Keratinocyte (primary cell): ENCODE measurements at regions not wholly inside any gene's neighbourhood (a gene's known extent, or its start where the extent isn't known, plus 50 kb on each side); places are given as distances from the start of the nearest gene placed in this dataset.

Experiments used
- DNase-seq: peaks from one replicate; pipeline ENCODE4 v3.0.0-alpha.2; 2011; ENCODE audit warnings: low read depth, missing footprints, low spot score
- FAIRE-seq: peaks from 2 replicates; lab custom pipeline; 2011; peaks lifted over from hg19 to GRCh38; lab: Jason Lieb, UNC
- H2AFZ ChIP-seq: 2 replicates; pipeline ENCODE4 v1.6.0; 2012; ENCODE audit warnings: low read length, control low read depth, inconsistent platforms; ENCODE audit not compliant: control insufficient read depth
- H3K27ac ChIP-seq: 2 replicates; pipeline ENCODE4 v1.5.1; 2011; ENCODE audit warnings: low read length; ENCODE audit not compliant: control insufficient read depth, insufficient read depth
- H3K27me3 ChIP-seq: 3 replicates; pipeline ENCODE4 v1.6.0; 2011; ENCODE audit warnings: low read length; ENCODE audit not compliant: control insufficient read depth, insufficient read depth; ENCODE audit errors: extremely low read depth
- H3K36me3 ChIP-seq, 2 experiments: 2 replicates in 1 of 2; 3 replicates in 1 of 2; pipeline ENCODE4 v1.5.1; 2011; ENCODE audit warnings: low read length in 2 of 2, mild to moderate bottlenecking in 1 of 2; ENCODE audit not compliant: control insufficient read depth in 2 of 2, insufficient read depth in 2 of 2; ENCODE audit errors: extremely low read depth in 1 of 2
- H3K4me1 ChIP-seq: 3 replicates; pipeline ENCODE4 v1.5.1; 2011; ENCODE audit warnings: low read length; ENCODE audit not compliant: control insufficient read depth, insufficient read depth; ENCODE audit errors: extremely low read depth
- H3K4me2 ChIP-seq: 3 replicates; pipeline ENCODE4 v1.6.0; 2011; ENCODE audit warnings: low read depth, low read length; ENCODE audit not compliant: control insufficient read depth, insufficient read depth; ENCODE audit errors: extremely low read depth
- H3K4me3 ChIP-seq, 3 experiments: fragments of 200-600 bp in 1 of 3; sonication (generic) in 1 of 3; 2 replicates in 2 of 3; 3 replicates in 1 of 3; pipeline ENCODE4 v1.5.1; 2011 to 2016; ENCODE audit warnings: low read length in 3 of 3, mild to moderate bottlenecking in 3 of 3, control low read depth in 2 of 3, inconsistent platforms in 1 of 3, low read depth in 1 of 3, mixed read lengths in 1 of 3, mixed run types in 1 of 3, moderate library complexity in 1 of 3; ENCODE audit not compliant: control insufficient read depth in 2 of 3, insufficient read depth in 2 of 3; ENCODE audit errors: extremely low read depth in 1 of 3
- H3K79me2 ChIP-seq: 2 replicates; pipeline ENCODE4 v1.6.0; 2012; ENCODE audit warnings: low read length; ENCODE audit not compliant: control insufficient read depth, insufficient read depth
- H3K9ac ChIP-seq: 3 replicates; pipeline ENCODE4 v1.6.0; 2011; ENCODE audit warnings: low read length; ENCODE audit not compliant: control insufficient read depth, insufficient read depth; ENCODE audit errors: extremely low read depth
- H3K9me1 ChIP-seq: 3 replicates; pipeline ENCODE4 v1.6.0; 2011; ENCODE audit warnings: low read length; ENCODE audit not compliant: control insufficient read depth, insufficient read depth; ENCODE audit errors: extremely low read depth
- H3K9me3 ChIP-seq: 2 replicates; pipeline ENCODE4 v1.5.1; 2012; ENCODE audit warnings: low read depth, low read length; ENCODE audit not compliant: control insufficient read depth
- H4K20me1 ChIP-seq: 3 replicates; pipeline ENCODE4 v1.6.0; 2011; ENCODE audit warnings: low read length; ENCODE audit not compliant: control insufficient read depth, insufficient read depth; ENCODE audit errors: extremely low read depth
- EZH2 ChIP-seq: IDR thresholded peaks from one replicate; pipeline ENCODE4 v1.6.1; 2012; ENCODE audit warnings: inconsistent platforms, mild to moderate bottlenecking, low read length, moderate library complexity
- dilution Hi-C: fragments of 300-500 bp; cut with MboI; formaldehyde crosslinking; loops from one replicate; pipeline ENCODE4 v1.7.0; 2020; ENCODE audit warnings: low sequenced_read_pairs; ENCODE audit not compliant: extremely low pct_ligation_motif_present
- TF ChIP-seq, protein P1 (sequence below), 3 experiments: IDR thresholded peaks in 1 of 3; conservative IDR thresholded peaks in 1 of 3; optimal IDR thresholded peaks in 1 of 3; 2 replicates in 2 of 3; 3 replicates in 1 of 3; pipeline versions ENCODE3 to v1.5.1; 2011; ENCODE audit warnings: low read length in 3 of 3, mild to moderate bottlenecking in 3 of 3, moderate library complexity in 2 of 3, control low read depth in 1 of 3, inconsistent platforms in 1 of 3; ENCODE audit not compliant: insufficient read depth in 2 of 3; ENCODE audit errors: extremely low read depth in 1 of 3

DNA sequence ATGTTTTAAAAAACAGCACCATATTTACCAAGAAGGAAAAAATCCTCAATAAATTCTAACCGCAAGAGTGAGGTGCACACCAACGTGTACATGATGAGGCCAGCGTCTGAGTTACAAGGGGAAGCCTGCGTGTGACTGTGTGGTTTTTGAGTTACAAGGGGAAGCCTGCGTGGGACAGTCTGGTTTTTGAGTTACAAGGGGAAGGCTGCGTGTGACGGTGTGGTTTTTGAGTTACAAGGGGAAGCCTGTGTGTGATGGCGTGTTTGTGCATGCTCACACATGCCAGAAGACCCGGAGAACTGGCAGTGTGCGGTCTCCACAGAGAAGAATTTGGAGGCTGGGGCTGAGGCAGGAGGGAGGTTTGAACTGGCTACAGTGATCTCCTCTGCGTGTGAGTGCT, 1376.4 kb downstream of the TBC1D22A start:
- dilution Hi-C loops = no loop called here
- no peaks in the 10 kb centered on the region for H4K20me1 ChIP-seq
- no peak overlapping the region for H3K9ac ChIP-seq
- no peak overlapping the region for H3K4me2 ChIP-seq
- TF ChIP-seq, protein P1, sequence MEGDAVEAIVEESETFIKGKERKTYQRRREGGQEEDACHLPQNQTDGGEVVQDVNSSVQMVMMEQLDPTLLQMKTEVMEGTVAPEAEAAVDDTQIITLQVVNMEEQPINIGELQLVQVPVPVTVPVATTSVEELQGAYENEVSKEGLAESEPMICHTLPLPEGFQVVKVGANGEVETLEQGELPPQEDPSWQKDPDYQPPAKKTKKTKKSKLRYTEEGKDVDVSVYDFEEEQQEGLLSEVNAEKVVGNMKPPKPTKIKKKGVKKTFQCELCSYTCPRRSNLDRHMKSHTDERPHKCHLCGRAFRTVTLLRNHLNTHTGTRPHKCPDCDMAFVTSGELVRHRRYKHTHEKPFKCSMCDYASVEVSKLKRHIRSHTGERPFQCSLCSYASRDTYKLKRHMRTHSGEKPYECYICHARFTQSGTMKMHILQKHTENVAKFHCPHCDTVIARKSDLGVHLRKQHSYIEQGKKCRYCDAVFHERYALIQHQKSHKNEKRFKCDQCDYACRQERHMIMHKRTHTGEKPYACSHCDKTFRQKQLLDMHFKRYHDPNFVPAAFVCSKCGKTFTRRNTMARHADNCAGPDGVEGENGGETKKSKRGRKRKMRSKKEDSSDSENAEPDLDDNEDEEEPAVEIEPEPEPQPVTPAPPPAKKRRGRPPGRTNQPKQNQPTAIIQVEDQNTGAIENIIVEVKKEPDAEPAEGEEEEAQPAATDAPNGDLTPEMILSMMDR (optimal IDR thresholded peaks at IDR 0.05 in 1 of 3, IDR thresholded peaks at IDR 0.05 in 1 of 3, conservative IDR thresholded peaks at IDR 0.05 in 1 of 3; ENCODE audit: extremely low read depth in 1 of 3, insufficient read depth in 2 of 3, low read length in 3 of 3) = no peak
- TF ChIP-seq EZH2 = no peak
- H3K79me2 ChIP-seq = no peaks in the 10 kb centered on the region
- H3K4me3 ChIP-seq = no peak overlapping the region
- no peak overlapping the region for H3K27ac ChIP-seq
- FAIRE-seq (no peak), DNase-seq (no peak)
- H3K9me3 ChIP-seq = peaks cover 20% of the 10 kb centered on the region
- H2AFZ ChIP-seq = no peak overlapping the region
- H3K36me3 ChIP-seq = no peaks in the 10 kb centered on the region
- no peaks in the 10 kb centered on the region for H3K9me1 ChIP-seq
- no peaks in the 10 kb centered on the region for H3K4me1 ChIP-seq
- no peaks in the 10 kb centered on the region for H3K27me3 ChIP-seq

DNA sequence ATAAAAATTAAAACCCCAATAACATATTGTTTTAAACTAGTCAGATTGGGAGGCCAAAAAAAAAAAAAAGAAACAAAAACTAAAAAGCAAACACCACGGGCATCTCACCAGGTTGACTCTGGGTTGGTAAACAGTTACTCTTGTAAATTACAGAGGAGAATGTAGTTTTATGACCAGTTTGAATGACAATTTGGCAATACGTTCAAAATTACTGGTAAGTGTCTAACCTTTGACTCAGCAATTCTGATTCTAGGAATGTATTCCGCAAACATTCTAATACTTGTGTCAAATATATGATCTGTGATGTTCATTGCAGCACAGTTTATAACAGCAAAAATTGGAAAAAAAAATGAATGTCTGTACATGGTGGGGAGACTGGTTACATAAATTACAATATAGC, 1376.0 kb downstream of the TBC1D22A start:
- Histone ChIP-seq H3K9me3 (peaks cover 20% of the 10 kb centered on the region), H3K4me1 (no peaks in the 10 kb centered on the region), H2AFZ (no peak overlapping the region), H3K27ac (no peak overlapping the region), H4K20me1 (no peaks in the 10 kb centered on the region), H3K79me2 (no peaks in the 10 kb centered on the region), H3K27me3 (no peaks in the 10 kb centered on the region), H3K36me3 (no peaks in the 10 kb centered on the region), H3K9me1 (no peaks in the 10 kb centered on the region), H3K4me2 (no peak overlapping the region), H3K9ac (no peak overlapping the region), H3K4me3 (no peak overlapping the region)
- no peak for TF ChIP-seq EZH2
- TF ChIP-seq, protein P1 (optimal IDR thresholded peaks at IDR 0.05 in 1 of 3, IDR thresholded peaks at IDR 0.05 in 1 of 3, conservative IDR thresholded peaks at IDR 0.05 in 1 of 3; ENCODE audit: extremely low read depth in 1 of 3, insufficient read depth in 2 of 3, low read length in 3 of 3) = no peak
- dilution Hi-C loops = no loop called here
- DNase-seq (no peak), FAIRE-seq (no peak)
